ENCODE measurements at regions not wholly inside any gene's neighbourhood (a gene's known extent, or its start where the extent isn't known, plus 50 kb on each side); places are given as distances from the start of the nearest gene placed in this dataset.

GRCh38 chr15:60102748-60103147 is 98.6 kb downstream of the FOXB1 start:
- H2AFZ ChIP-seq (ENCODE audit: low read depth, low read length) = no peak overlapping the region
- H3K4me1 ChIP-seq (ENCODE audit: control insufficient read depth, extremely low read depth, insufficient read depth, low read length) = no peaks in the 10 kb centered on the region
- DNase-seq (ENCODE audit: low read depth, low spot score) = no peak
- no peak overlapping the region for H3K27ac ChIP-seq (ENCODE audit: insufficient read depth, low read depth, low read length)
- BruUV-seq (replicated peaks) = no TSS peak
- no peaks in the 10 kb centered on the region for H3K36me3 ChIP-seq (ENCODE audit: control insufficient read depth in 2 of 2, extremely low read depth in 1 of 2, insufficient read depth in 2 of 2, low read length in 2 of 2)
- no peaks in the 10 kb centered on the region for H3K9me1 ChIP-seq (replicated peaks; ENCODE audit: control insufficient read depth, extremely low read depth, insufficient read depth, low read length)
- dilution Hi-C loops (cut with MboI; ENCODE audit: extremely low pct_ligation_motif_present, low sequenced_read_pairs) = no loop called here
- no peak overlapping the region for H3K4me2 ChIP-seq (ENCODE audit: insufficient read depth, low read length)
- FAIRE-seq = no peak
- no peaks in the 10 kb centered on the region for H3K9me3 ChIP-seq (replicated peaks; ENCODE audit: control insufficient read depth, insufficient read depth, low read length)
- CTCF ChIA-PET = interaction anchor here (1.7 kb wide), 1 partner anchor 25 kb away, joined by 4 read pairs; no protein-coding TSS in a partner anchor
- POLR2A ChIA-PET = no interaction called here
- peaks cover 0 to 3% of the 10 kb centered on the region in 2 experiments for H3K27me3 ChIP-seq (ENCODE audit: control insufficient read depth in 2 of 2, insufficient read depth in 2 of 2, low read length in 2 of 2)
- no peaks in the 10 kb centered on the region for H4K20me1 ChIP-seq (replicated peaks; ENCODE audit: control insufficient read depth, extremely low read depth, insufficient read depth, low read length)
- TF ChIP-seq, protein P1, sequence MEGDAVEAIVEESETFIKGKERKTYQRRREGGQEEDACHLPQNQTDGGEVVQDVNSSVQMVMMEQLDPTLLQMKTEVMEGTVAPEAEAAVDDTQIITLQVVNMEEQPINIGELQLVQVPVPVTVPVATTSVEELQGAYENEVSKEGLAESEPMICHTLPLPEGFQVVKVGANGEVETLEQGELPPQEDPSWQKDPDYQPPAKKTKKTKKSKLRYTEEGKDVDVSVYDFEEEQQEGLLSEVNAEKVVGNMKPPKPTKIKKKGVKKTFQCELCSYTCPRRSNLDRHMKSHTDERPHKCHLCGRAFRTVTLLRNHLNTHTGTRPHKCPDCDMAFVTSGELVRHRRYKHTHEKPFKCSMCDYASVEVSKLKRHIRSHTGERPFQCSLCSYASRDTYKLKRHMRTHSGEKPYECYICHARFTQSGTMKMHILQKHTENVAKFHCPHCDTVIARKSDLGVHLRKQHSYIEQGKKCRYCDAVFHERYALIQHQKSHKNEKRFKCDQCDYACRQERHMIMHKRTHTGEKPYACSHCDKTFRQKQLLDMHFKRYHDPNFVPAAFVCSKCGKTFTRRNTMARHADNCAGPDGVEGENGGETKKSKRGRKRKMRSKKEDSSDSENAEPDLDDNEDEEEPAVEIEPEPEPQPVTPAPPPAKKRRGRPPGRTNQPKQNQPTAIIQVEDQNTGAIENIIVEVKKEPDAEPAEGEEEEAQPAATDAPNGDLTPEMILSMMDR (IDR thresholded peaks at IDR 0.05; ENCODE audit: extremely low read depth in 1 of 2, insufficient read depth in 1 of 2, low read depth in 1 of 2, low read length in 2 of 2) = no peak
- TF ChIP-seq EZH2 (IDR thresholded peaks at IDR 0.05; ENCODE audit: borderline replicate concordance, low read depth, low read length, severe bottlenecking) (no peak), JUN (IDR thresholded peaks at IDR 0.05; ENCODE audit: borderline replicate concordance, insufficient read depth, insufficient read length, low read depth) (no peak), MAX (IDR thresholded peaks at IDR 0.05; ENCODE audit: insufficient read depth, insufficient read length) (no peak), MYC (IDR thresholded peaks at IDR 0.05; ENCODE audit: low read depth, low read length) (no peak), POLR2A (IDR thresholded peaks at IDR 0.05; ENCODE audit: low read depth, low read length) (no peak), POLR2AphosphoS5 (IDR thresholded peaks at IDR 0.05; ENCODE audit: insufficient read depth, low read depth, low read length) (no peak), GATA2 (IDR thresholded peaks at IDR 0.05; ENCODE audit: insufficient read depth, insufficient read length, low read depth, low read length) (no peak), FOS (IDR thresholded peaks at IDR 0.05; ENCODE audit: borderline replicate concordance, insufficient read depth, low read length) (no peak)
- H3K9ac ChIP-seq (replicated peaks; ENCODE audit: extremely low read depth, insufficient read depth, low read length) = no peak overlapping the region
- intact Hi-C loops (cut with micrococcal nuclease) = no loop called here
- no peaks in the 10 kb centered on the region for H3K79me2 ChIP-seq (ENCODE audit: control insufficient read depth, insufficient read depth, low read length)
- no peak overlapping the region for H3K4me3 ChIP-seq (replicated peaks in 1 of 3; ENCODE audit: insufficient read depth in 1 of 3, low read depth in 1 of 3, low read length in 3 of 3)
